Stimulated activated memory B cell treated with anti-CD40 and anti-IgM and Interleukin-4, amounts not matched to agents 10 μg/mL and 1 μg/mL and 100 μg/mL, for 72 hours (primary cell): ENCODE measurements at regions not wholly inside any gene's neighbourhood (a gene's known extent, or its start where the extent isn't known, plus 50 kb on each side); places are given as distances from the start of the nearest gene placed in this dataset.
"Not testable (repeated sequence)": the region's sequence is repeated elsewhere in the genome, so short reads cannot be mapped to it uniquely, and the experiment has no call there.

ENCODE experiments used
- ATAC-seq: fragments of 150-1000 bp; cut with Tn5 transposase; 2 replicates; pipeline ENCODE4 v1.10.0; 2021
- H3K27ac Mint-ChIP-seq: one replicate; pipeline ENCODE4 v1.8.0; 2022; ENCODE audit warnings: mild to moderate bottlenecking, mixed read lengths
- H3K27me3 Mint-ChIP-seq: one replicate; pipeline ENCODE4 v1.8.0; 2022; ENCODE audit warnings: mixed read lengths
- H3K36me3 Mint-ChIP-seq: one replicate; pipeline ENCODE4 v1.8.0; 2022; ENCODE audit warnings: mixed read lengths
- H3K4me1 Mint-ChIP-seq: one replicate; pipeline ENCODE4 v1.8.0; 2022; ENCODE audit warnings: mixed read lengths
- H3K4me3 Mint-ChIP-seq: one replicate; pipeline ENCODE4 v1.8.0; 2022; ENCODE audit warnings: mild to moderate bottlenecking, moderate library complexity, mixed read lengths
- H3K9me3 Mint-ChIP-seq: one replicate; pipeline ENCODE4 v1.8.0; 2022; ENCODE audit warnings: mixed read lengths

GRCh38 chr13:52213920-52214319, 54.5 kb upstream of the NEK3 start:
- not testable (repeated sequence) for ATAC-seq, H3K9me3 Mint-ChIP-seq, H3K4me1 Mint-ChIP-seq, H3K36me3 Mint-ChIP-seq, H3K4me3 Mint-ChIP-seq, H3K27ac Mint-ChIP-seq
- H3K27me3 Mint-ChIP-seq, result peaks cover 10% of the 10 kb centered on the region

- H3K9me3 Mint-ChIP-seq, ATAC-seq: not testable (repeated sequence)
Measured at GRCh38 chr13:52212886-52213285, 53.5 kb upstream of the NEK3 start.

GRCh38 chr13:52211416-52211776, 52.0 kb upstream of the NEK3 start:
- ATAC-seq, H3K4me3 Mint-ChIP-seq, H3K4me1 Mint-ChIP-seq, H3K36me3 Mint-ChIP-seq, H3K9me3 Mint-ChIP-seq, H3K27ac Mint-ChIP-seq: not testable (repeated sequence)
- peaks cover 10% of the 10 kb centered on the region for H3K27me3 Mint-ChIP-seq

More at GRCh38 chr13:52212886-52213285, 53.5 kb upstream of the NEK3 start:
- not testable (repeated sequence) for H3K27ac Mint-ChIP-seq, H3K36me3 Mint-ChIP-seq, H3K4me1 Mint-ChIP-seq, H3K4me3 Mint-ChIP-seq
- peaks cover 10% of the 10 kb centered on the region for H3K27me3 Mint-ChIP-seq

GRCh38 chr13:52210564-52211415, 51.4 kb upstream of the NEK3 start:
- not testable (repeated sequence) for H3K4me3 Mint-ChIP-seq, ATAC-seq

More at GRCh38 chr13:52210564-52211415, 51.4 kb upstream of the NEK3 start:
- H3K27me3 Mint-ChIP-seq, result peaks cover 10% of the 10 kb centered on the region
- H3K36me3 Mint-ChIP-seq, H3K27ac Mint-ChIP-seq, H3K4me1 Mint-ChIP-seq, H3K9me3 Mint-ChIP-seq: not testable (repeated sequence)
